SHP77 (cell line): ENCODE measurements at regions not wholly inside any gene's neighbourhood (a gene's known extent, or its start where the extent isn't known, plus 50 kb on each side); places are given as distances from the start of the nearest gene placed in this dataset.
A peak's percentile ranks its signal among the peaks of the same experiment; 100 is the strongest.
"Not testable (repeated sequence)": the region's sequence is repeated elsewhere in the genome, so short reads cannot be mapped to it uniquely, and the experiment has no call there.

Experiments
- DNase-seq, 2 experiments: peaks; one replicate each; lab custom pipeline; 2025; lab: John Stamatoyannopoulos, UW

DNA sequence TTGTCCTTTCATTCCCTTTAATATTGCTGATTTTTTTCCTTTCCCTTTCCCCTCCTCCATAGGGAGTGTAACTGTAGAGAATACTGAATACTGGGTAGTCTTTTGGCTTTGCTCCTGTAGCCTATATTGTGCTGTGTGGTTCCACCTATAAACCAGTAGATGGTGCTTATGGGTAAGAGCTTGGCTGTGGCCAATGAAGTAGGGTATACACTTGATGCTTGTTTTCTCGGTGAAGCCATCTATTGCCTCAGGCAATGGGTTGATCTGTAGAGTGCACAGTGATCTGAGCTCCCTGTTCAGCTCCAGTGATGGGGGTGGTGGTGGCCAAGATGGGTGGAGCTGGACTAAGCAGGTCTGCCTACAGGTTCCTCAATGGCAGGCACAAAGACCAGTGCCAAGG lies 203.3 kb upstream of the IMPG1 start:
- no peak for DNase-seq

DNA sequence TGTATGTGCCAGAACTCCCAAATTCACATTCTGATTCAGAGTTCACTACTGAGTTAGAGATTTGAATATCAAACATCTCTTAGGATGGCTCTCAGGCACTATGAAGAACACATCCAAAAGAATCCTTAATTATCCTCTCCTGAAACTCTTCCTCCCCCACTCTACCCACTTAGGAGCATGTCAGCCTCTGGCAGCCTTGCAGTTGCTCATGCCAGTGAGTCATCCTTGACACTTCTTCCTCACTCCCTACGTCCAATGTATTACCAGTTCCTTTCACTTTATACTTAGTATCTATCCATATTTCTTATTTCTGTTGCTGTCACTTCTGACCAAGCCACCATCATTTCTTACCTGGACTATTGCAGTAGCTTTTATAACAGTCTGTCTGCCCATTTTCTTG lies 192.0 kb upstream of the IMPG1 start:
- DNase-seq: no peak

DNA sequence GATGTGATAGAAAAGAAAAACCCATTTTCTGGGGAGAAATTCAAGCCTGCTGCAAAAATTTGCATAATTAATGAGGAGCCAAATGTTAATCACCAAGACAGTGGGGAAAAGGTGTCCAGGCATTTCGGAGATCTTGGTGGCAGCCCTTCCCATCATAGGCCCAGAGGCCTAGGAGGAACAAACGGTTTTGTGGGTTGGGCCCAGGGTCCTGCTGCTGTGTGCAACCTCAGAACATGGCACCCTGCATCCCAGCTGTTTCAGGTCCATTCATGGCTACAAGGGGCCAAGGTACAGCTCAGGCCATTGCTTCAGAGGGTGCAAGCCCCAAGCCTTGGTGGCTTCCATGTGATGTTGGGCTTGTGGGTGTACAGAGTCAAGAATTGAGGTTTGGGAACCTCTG lies 189.8 kb upstream of the IMPG1 start:
- no peak for DNase-seq

DNA sequence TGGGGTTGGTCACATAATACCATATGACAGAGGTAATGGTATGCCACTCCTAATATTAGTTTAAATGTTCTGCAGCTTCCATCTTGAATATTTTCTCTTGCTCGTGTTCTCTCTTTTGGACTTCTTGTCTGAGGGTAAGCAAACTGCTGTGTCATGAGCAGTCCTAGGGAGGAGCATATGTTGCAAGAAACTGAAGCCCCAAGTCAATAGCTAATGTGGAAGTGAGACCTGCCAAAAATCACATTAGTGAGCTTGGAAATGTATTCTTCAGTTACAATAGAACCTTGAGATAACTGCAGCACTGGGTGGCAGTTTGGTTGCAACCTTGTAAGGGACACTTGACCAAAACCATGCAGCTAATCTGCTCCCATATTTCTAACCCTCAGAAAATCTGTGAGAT lies 178.2 kb upstream of the IMPG1 start:
- no peak for DNase-seq

DNA sequence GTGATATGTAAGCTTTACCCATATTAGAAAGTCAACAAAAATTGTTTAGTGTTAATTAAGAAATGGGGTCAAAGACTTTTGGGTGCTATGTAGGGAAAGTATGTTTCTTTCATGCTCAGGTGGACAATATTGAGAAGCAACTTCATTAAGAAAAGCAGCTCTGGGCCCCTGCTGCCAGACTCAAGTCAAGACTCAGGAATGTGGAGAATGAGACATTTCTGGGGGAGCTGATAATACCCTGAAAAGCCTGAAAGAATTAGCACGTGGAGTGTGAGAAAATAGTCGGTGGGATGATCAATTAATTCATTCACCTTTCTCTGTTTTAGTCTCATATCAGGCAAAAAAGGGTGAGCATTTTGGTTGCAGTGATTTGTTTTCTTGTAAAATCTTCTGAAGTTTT lies 175.1 kb upstream of the IMPG1 start:
- no peak for DNase-seq

DNA sequence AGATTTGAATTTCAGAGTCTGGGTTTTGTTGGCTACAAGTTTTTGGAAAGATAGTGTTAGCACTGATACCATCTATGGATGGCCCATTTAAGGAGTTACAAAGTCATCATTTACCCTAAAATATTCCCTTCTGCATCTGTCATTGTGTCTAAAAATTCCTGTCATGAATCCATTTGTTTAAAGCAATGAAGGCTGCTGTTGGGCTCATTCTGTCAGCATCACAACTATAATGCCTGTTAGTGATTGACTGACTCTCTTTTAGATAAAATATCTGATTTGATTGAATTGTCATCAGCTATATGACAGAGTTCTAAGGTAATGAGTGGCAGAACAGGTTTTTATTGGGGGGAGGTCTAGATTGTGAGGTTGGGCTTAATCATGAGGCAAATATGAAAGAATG lies 167.6 kb upstream of the IMPG1 start:
- no peak for DNase-seq

DNA sequence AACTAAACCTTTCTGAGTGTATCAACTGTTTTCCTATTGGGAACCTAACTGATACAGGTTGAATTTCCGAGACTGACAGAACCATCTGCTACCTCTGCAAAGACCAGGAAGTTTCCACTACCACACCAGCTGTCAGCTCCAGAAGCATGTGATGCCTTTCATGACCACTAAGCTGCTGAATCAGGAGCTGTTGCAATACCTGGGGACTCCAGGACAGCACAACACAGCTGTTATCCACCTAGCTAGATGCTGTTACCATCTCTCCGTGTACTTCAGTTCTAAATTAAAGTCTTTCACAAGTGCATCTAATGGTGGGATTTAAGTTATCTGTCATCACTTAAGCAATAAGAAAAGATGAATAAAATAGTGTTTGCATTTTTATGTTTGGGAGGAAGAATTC lies 158.2 kb upstream of the IMPG1 start:
- DNase-seq: peak; percentile 42 to 54

DNA sequence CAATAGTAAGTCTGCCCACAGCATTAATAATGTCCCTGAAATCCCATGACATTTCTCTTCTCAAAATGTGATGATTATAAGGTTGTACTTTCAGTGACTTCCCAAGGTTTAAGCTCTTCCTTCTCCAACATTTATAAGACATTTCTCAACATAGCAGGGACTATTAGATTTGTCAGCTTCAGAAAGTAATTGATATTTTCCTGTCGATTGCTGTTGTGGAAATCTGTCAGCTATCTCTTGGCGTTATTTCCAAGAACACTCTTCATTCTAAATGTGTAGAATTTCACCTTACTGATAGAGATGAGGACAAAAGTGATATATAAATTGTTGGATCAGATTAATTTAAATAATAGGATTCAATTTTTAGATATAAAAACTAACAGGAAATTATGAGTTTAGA lies 149.7 kb upstream of the IMPG1 start:
- DNase-seq: no peak

DNA sequence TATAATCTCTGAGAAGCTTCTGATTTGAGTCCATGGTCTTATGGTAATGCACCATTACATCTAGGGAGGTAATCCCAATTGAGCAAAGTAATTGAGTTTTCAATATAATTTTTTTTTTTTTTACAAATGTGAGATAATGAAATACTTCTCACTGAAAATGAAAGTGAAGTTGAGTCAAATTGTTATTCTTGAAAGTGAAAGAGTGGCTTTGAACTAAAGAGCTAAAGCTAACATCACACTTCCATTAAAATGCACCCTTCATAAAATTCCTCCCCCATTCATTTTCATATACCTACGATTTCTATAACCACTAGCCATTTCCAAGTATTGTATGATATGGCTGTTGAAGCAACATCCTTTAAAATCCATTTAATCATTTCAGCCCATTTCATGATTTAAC lies 149.1 kb upstream of the IMPG1 start:
- no peak for DNase-seq

DNA sequence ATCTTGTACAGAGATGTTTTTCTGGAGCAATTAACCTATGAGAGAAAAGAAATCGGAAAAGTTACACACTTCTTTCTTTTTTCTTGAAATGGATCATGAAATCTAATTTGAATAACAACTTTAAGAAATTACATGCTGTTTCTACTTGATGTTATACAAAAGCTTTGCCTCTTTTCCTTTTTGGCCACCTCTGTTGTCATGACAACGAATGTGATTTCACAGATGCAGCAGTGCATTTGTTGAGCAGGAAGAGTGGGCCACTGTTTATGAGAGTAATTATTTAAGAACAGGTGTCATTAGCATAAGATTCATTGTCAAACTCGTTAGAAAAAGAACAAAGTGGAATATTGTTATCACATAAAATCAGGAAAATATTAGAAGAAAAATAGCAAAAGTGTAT lies 148.3 kb upstream of the IMPG1 start:
- DNase-seq: no peak

DNA sequence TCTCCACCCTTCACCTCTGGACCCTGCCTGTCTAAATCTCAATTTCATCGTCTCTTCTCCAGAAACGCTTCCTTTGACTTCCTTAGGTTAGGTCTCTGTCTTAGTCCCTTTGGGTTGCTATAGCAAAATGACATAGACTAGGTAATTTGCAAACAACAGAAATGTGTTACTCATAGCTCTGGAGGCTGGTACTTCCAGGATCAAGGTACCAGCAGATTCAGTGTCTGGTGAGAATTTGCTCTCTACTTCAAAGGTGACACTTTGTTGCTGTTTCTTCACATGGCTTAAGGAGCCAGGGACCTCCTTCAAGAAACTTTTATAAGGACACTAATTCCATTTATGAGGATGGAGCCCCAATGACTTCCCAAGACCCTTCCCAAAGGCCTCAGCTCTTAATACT lies 145.1 kb upstream of the IMPG1 start:
- no peak for DNase-seq

DNA sequence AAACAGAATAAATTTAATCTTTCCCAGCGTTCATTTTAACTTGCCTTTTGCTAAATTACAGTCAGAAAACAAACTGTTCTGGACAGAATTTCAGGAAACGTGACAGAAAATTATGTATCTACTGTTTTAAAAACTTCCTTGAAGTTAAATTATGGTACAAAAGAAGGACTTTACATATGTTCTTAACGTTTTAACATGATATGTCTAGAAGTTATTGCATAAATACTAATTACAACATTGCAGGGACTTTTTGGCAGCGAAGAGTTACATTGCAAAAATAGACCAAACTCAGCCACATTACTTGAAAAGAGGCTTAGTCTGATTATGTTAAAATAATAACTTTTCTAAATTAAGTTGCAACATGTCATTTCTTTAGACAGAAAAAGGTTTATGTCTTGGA lies 142.1 kb upstream of the IMPG1 start:
- DNase-seq: no peak

DNA sequence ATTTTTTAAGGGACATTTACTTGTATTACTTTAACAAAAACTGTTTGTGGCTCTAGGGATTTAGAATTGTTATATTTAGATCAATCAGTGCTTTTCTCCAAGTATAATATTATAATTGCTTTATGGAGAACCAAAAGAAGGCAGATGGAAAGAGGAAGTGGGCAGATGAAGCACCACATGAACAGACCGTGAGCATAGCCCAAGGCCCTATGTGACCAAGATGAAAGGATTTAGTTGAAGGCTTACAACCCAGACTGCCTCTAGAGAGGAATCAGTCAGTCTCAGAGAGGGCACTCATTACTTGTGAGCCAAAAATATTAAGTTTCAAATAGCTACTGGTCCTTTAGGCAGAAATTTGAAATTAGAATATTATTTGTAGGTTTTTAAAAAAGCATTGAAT lies 102.3 kb upstream of the IMPG1 start:
- no peak for DNase-seq

DNA sequence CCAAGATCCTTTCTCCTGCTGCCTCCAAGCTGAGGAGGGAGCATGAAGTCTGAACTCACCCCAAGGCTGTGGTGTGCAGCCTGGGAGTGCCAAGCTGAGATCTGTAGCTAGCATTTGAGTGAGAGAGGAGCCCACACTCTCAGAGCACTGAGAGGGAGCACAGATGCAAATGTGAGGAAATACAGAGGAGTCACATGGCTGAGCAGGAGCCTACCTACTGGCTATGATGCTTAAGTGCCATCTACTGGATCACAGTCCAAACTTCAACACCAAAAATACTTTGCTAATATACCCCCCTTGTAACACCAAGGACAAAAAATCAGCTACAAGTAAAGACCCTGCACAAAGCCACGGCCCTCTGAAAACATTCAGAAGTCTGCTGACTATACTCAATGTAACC lies 94.4 kb upstream of the IMPG1 start:
- no peak for DNase-seq

DNA sequence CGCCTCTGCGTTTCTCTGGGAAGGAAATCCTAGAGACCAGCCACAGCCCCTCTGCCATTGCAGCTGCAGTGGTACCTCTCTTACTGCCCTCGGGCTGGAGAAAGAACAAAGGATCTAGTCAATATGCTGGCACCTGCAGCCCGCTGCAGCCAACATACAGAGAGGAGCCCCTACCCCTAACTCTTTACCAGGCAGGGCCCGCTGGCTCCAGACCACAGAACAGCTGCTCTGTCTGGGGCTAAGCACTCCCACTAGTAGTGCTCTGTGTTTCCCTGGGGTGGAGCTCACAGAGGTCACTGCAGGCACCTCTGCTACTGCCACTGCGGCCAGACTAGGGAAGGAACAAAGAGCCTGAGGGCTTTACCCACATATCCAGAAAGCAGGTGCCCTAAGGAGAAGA lies 93.8 kb upstream of the IMPG1 start:
- DNase-seq: no peak

DNA sequence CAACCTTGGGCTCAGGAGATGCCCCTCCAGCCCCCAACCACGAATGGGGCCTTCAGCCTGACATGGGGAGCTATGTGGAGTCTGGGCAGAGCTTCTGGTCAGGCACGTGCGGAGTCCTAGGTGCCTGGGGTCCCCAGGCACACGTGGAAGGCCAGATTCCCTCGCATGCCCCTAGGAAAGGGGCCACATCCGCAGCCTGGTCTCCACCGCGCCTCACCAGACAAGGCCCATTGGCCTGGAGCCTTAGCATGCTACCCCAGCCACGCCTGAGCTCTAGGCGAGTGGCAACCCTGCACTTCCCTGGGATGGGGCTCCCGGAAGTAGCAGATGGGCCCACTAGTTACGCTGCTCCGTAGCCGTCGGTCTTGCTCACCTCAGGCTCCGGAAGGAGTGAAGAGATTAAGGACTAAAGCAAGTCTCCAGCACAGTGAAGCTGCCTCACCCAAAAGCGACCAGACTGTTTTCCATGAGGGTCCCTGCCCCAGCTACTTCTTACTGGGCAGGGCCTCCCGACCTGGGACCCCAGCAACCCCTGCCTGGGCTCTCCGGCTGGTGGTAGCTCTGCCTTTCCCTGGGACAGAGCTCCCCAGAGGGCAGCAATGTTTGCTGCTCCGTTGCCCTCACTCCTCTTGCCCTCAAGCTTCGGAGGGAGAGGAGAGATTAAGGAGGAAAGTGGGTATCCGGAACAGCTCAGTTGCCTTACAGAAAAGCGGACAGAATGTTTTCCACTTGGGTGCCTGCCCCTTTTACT lies 93.2 kb upstream of the IMPG1 start:
- DNase-seq: no peak

DNA sequence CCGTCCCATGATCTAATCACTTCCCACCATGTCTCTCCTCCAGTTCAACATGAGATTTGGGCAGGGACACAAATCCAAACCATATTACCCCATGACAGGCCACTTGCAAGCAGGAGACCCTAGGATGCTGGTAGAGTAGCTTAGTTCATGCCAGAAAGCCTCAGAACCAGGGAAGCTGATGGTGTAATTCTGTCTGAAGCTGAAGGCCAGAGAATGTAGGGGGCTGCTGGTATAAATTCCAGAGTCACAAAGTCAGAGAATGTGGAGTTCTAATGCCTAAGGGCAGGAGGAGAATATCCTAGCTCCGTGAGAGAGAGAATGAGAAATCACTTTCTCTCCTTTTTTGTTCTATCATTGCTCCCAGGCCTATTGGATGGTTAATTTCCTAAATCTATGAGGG lies 90.3 kb upstream of the IMPG1 start:
- DNase-seq: no peak

DNA sequence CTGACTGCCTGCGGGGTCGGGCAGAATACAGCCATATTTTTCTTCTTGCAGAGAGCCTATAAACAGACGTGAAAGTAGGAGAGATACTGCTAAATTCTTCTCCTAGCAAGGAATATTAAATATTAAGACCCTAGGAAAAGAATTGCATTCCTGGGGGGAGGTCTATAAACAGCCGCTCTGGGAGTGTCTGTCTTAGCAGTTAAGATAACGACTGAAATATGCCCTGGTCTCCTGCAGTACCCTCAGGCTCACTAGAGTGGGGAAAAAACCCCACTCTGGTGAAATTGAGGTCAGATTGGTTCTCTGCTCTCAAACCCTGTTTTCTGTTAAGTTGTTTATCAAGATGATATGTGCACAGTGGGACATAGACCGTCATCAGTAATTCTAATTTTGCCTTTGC lies 85.3 kb upstream of the IMPG1 start:
- DNase-seq: not testable (repeated sequence)

DNA sequence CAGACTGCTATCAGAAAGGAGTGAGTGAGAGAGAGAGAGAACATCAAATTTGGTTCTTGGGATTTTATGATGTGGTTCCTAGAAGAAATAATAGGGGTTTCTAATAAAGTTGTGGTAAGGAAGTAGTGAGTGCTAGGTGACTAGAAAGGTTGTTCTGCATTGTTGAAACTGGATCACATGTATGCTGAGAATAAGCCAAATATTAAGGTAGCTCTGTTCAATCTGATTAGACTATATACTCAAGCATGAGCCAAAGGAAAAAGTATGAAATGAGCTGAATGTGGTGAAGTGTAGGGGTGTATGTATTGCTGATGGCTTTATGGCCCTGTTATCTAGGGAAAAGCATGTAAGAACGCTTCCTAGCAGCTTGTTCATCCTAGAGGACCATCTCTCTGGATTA lies 63.0 kb upstream of the IMPG1 start:
- DNase-seq: no peak

DNA sequence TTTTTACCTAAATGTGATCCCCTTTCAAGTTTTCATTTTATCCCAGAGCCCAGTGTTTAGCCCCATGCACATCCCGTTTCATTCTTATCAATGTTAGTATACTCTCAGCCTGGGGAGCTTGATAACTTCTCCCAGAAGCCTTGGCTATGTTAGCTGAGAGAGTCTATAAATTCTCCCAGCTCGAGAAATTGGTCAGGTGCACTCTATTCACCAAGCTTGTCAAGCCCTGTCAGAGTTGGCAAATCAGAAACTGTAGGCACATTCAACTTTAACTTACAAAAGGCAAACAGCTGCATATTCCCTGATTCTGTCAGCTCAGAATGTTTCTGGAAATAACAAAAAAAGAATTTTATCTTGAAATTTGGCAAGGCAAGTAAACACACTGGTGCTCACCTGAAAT lies 62.2 kb upstream of the IMPG1 start:
- DNase-seq: no peak

DNA sequence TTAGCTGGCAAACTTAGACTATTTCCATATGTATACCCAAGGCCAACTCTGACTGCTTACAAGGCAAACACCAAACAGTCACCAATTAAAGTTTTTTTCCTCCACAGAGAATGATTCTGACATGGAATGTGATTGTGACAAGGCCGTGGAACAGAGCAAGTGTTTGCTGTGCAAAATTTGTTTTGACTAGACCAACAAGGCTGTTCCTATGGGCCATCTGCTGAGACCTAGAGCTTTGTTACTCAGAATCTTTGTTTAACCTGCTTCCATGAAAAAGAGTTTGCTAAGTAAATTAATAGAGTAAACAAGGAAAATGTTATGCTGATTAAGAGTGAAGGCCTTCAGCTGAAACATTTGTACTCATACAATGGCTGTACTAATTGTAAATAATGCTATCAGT lies 51.6 kb upstream of the IMPG1 start:
- no peak for DNase-seq
